Prostate gland (tissue), 2 donors: ENCODE measurements at regions not wholly inside any gene's neighbourhood (a gene's known extent, or its start where the extent isn't known, plus 50 kb on each side); places are given as distances from the start of the nearest gene placed in this dataset.
"Not testable (repeated sequence)": the region's sequence is repeated elsewhere in the genome, so short reads cannot be mapped to it uniquely, and the experiment has no call there.

ENCODE experiments used
- POLR2AphosphoS5 ChIP-seq: sonication (generic); formaldehyde crosslinking; IDR thresholded peaks from one replicate; pipeline ENCODE4 v1.6.1; 2017; ENCODE audit warnings: antibody characterized with exemption
- TF ChIP-seq, protein P1 (sequence below), 4 experiments: fragments of 200-600 bp in 2 of 4; fragments of 450-650 bp in 2 of 4; sonication (generic) in 2 of 4; IDR thresholded peaks; 1 replicate in 3 of 4; 2 replicates in 1 of 4; pipeline ENCODE4 v1.5.1; 2016 to 2019; ENCODE audit warnings: antibody characterized with exemption in 4 of 4, mild to moderate bottlenecking in 2 of 4, moderate library complexity in 2 of 4

GRCh38 chr1:147402326-147403045, 138.8 kb upstream of the BCL9 start:
- TF ChIP-seq, protein P1, sequence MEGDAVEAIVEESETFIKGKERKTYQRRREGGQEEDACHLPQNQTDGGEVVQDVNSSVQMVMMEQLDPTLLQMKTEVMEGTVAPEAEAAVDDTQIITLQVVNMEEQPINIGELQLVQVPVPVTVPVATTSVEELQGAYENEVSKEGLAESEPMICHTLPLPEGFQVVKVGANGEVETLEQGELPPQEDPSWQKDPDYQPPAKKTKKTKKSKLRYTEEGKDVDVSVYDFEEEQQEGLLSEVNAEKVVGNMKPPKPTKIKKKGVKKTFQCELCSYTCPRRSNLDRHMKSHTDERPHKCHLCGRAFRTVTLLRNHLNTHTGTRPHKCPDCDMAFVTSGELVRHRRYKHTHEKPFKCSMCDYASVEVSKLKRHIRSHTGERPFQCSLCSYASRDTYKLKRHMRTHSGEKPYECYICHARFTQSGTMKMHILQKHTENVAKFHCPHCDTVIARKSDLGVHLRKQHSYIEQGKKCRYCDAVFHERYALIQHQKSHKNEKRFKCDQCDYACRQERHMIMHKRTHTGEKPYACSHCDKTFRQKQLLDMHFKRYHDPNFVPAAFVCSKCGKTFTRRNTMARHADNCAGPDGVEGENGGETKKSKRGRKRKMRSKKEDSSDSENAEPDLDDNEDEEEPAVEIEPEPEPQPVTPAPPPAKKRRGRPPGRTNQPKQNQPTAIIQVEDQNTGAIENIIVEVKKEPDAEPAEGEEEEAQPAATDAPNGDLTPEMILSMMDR (IDR thresholded peaks at IDR 0.05) = not testable (repeated sequence)
- not testable (repeated sequence) for TF ChIP-seq POLR2AphosphoS5
